PC-3 (cell line): ENCODE measurements at regions not wholly inside any gene's neighbourhood (a gene's known extent, or its start where the extent isn't known, plus 50 kb on each side); places are given as distances from the start of the nearest gene placed in this dataset.

Experiments
- ATAC-seq: fragments of 200-7000 bp; cut with Tn5 transposase; 2 replicates; pipeline ENCODE4 v1.9.1; 2020; ENCODE audit warnings: mild to moderate bottlenecking, moderate library complexity
- BruUV-seq: library from RNA; stranded (reverse); fragments of 400-500 nt; replicated peaks from 2 replicates; lab custom pipeline; 2021; lab: Mats Ljungman, UMichigan
- CTCF ChIA-PET: fragments of 300-600 bp; sonication (Branson Sonifier 250); formaldehyde crosslinking; loops from one replicate; lab custom pipeline; 2022; ENCODE audit warnings: antibody characterized with exemption; lab: Charles Lee
- POLR2A ChIA-PET: fragments of 300-600 bp; sonication (Branson Sonifier 250); formaldehyde crosslinking; loops from one replicate; lab custom pipeline; 2022; ENCODE audit warnings: antibody characterized with exemption; ENCODE audit not compliant: unreplicated experiment; lab: Charles Lee
- DNase-seq: peaks from one replicate; pipeline ENCODE4 v3.0.0-alpha.2; 2015
- H2AFZ ChIP-seq: fragments of 300-600 bp; sonication (generic); 2 replicates; pipeline ENCODE4 v1.6.0; 2016; ENCODE audit warnings: antibody characterized with exemption, low read length
- H3F3A ChIP-seq: fragments of 300-600 bp; sonication (generic); one replicate; pipeline ENCODE4 v1.6.0; 2017; ENCODE audit warnings: antibody characterized with exemption, low read length, control low read depth, mild to moderate bottlenecking; ENCODE audit not compliant: unreplicated experiment
- H3K27ac ChIP-seq: fragments of 300-600 bp; sonication (generic); 2 replicates; pipeline ENCODE4 v1.5.1; 2016; ENCODE audit warnings: mild to moderate bottlenecking, low read length
- H3K27me3 ChIP-seq: fragments of 300-600 bp; sonication (generic); 2 replicates; pipeline ENCODE4 v1.6.1; 2016; ENCODE audit warnings: low read length, mixed read lengths
- H3K36me3 ChIP-seq: fragments of 300-600 bp; sonication (generic); 2 replicates; pipeline ENCODE4 v1.6.1; 2016; ENCODE audit warnings: low read depth, mixed run types, low read length, mixed read lengths
- H3K4me1 ChIP-seq: fragments of 300-600 bp; sonication (generic); 2 replicates; pipeline ENCODE4 v1.5.1; 2016; ENCODE audit warnings: low read length; ENCODE audit not compliant: insufficient read depth
- H3K4me2 ChIP-seq: fragments of 300-600 bp; sonication (generic); 2 replicates; pipeline ENCODE4 v1.6.0; 2016; ENCODE audit warnings: low read length
- H3K4me3 ChIP-seq: fragments of 300-600 bp; sonication (generic); 2 replicates; pipeline ENCODE4 v1.5.1; 2016; ENCODE audit warnings: mild to moderate bottlenecking, low read length, mixed read lengths
- H3K79me2 ChIP-seq: fragments of 300-600 bp; sonication (generic); 2 replicates; pipeline ENCODE4 v1.6.1; 2017; ENCODE audit warnings: low read length, mixed read lengths
- H3K9ac ChIP-seq: fragments of 300-600 bp; sonication (generic); 2 replicates; pipeline ENCODE4 v1.6.0; 2016; ENCODE audit warnings: mild to moderate bottlenecking, low read length
- H3K9me2 ChIP-seq: fragments of 300-600 bp; sonication (generic); replicated peaks from 2 replicates; pipeline ENCODE4 v1.6.1; 2016; ENCODE audit warnings: mixed run types, low read length, mixed read lengths
- H3K9me3 ChIP-seq: fragments of 300-600 bp; sonication (generic); 2 replicates; pipeline ENCODE4 v1.6.1; 2016; ENCODE audit warnings: low read length, mixed read lengths
- H4K20me1 ChIP-seq: fragments of 300-600 bp; sonication (generic); 2 replicates; pipeline ENCODE4 v1.6.1; 2016; ENCODE audit warnings: low read length, mixed read lengths
- EZH2 ChIP-seq: fragments of 300-600 bp; sonication (generic); IDR thresholded peaks from one replicate; pipeline ENCODE4 v1.6.1; 2017; ENCODE audit warnings: antibody characterized with exemption, mild to moderate bottlenecking, low read length; ENCODE audit not compliant: unreplicated experiment
- EZH2phosphoT487 ChIP-seq: fragments of 300-600 bp; sonication (generic); IDR thresholded peaks from 2 replicates; pipeline ENCODE4 v1.6.1; 2018; ENCODE audit warnings: mild to moderate bottlenecking, antibody characterized with exemption, low read length, borderline replicate concordance
- intact Hi-C: fragments of 100-400 bp; cut with micrococcal nuclease; formaldehyde crosslinking; loops from 2 replicates; pipeline ENCODE4 v1.9.0; 2023
- TF ChIP-seq, protein P1 (sequence below): fragments of 300-600 bp; sonication (generic); conservative IDR thresholded peaks from 2 replicates; pipeline ENCODE4 v1.5.1; 2017; ENCODE audit warnings: antibody characterized with exemption, low read depth, mild to moderate bottlenecking, low read length

DNA sequence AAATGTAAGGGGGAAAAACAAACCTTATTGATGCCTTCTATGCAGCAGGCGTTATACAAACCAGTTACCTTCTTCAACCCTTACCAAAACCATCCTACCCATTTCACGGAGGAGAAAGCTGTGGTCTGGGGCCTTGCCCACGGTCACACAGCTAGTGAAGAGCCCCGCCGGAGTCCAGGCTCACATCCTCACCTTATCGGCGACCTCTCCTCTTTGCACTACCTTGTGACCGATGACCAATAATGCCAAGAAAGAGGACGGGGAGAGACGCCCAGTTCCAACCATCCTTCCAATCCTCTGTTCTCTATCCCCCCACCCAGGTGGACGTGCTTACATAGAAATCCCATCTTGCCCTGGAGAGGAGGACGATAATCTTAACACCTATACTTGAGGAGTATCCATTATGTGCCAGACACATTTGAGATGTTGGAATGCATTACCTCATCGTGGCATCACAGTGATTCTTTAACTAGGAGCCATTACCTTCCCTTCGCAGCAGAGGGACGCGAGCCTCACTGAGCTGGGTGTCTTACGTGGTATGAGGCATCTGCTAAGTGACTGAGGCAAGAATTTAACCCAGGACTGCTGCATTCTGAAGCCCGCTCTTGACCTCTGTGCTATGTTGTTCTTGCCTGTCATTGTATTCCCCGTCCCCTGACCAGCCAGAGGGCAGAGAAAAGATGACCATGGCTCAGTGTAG is 253.7 kb upstream of the B3GAT1 start:
- POLR2A ChIA-PET, result no interaction called here
- CTCF ChIA-PET, result no interaction called here
- Histone ChIP-seq H3K79me2 (no peaks in the 10 kb centered on the region), H4K20me1 (no peaks in the 10 kb centered on the region), H3K36me3 (no peaks in the 10 kb centered on the region), H3K27me3 (peaks cover 30% of the 10 kb centered on the region), H3F3A (no peaks in the 10 kb centered on the region), H3K9me2 (no peaks in the 10 kb centered on the region), H3K4me1 (no peaks in the 10 kb centered on the region), H2AFZ (no peak overlapping the region), H3K4me2 (no peak overlapping the region), H3K9me3 (peaks cover 15% of the 10 kb centered on the region; the same call in 1 of the 2 replicates), H3K27ac (no peak overlapping the region), H3K9ac (no peak overlapping the region), H3K4me3 (no peak overlapping the region)
- DNase-seq, result no peak
- no peak for TF ChIP-seq EZH2
- TF ChIP-seq EZH2phosphoT487, result no peak
- no TSS peak for BruUV-seq
- no peak for ATAC-seq
- intact Hi-C loops, result no loop called here

DNA sequence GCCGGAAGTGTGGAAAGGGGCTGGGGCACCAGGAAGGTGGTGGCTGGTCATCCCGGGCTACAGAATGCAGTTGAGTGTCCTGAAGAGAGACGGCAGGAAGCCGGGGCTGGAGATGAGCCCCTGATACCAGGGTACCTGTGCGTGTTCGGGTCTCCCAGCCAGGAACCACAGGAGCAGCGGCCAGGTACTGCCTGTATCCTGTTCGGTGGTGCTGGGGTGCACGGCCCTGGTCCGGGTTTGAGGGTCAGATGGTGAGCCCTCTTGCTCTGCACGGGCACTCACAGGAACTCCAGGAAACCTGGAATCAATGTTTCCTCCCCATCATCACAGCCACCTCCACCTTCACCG is 253.1 kb upstream of the B3GAT1 start:
- H3K9me3 ChIP-seq, result peaks cover 15% of the 10 kb centered on the region; the same call in 1 of the 2 replicates
- POLR2A ChIA-PET, result no interaction called here
- TF ChIP-seq EZH2 (no peak), EZH2phosphoT487 (no peak)
- TF ChIP-seq, protein P1, sequence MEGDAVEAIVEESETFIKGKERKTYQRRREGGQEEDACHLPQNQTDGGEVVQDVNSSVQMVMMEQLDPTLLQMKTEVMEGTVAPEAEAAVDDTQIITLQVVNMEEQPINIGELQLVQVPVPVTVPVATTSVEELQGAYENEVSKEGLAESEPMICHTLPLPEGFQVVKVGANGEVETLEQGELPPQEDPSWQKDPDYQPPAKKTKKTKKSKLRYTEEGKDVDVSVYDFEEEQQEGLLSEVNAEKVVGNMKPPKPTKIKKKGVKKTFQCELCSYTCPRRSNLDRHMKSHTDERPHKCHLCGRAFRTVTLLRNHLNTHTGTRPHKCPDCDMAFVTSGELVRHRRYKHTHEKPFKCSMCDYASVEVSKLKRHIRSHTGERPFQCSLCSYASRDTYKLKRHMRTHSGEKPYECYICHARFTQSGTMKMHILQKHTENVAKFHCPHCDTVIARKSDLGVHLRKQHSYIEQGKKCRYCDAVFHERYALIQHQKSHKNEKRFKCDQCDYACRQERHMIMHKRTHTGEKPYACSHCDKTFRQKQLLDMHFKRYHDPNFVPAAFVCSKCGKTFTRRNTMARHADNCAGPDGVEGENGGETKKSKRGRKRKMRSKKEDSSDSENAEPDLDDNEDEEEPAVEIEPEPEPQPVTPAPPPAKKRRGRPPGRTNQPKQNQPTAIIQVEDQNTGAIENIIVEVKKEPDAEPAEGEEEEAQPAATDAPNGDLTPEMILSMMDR, result no peak

DNA sequence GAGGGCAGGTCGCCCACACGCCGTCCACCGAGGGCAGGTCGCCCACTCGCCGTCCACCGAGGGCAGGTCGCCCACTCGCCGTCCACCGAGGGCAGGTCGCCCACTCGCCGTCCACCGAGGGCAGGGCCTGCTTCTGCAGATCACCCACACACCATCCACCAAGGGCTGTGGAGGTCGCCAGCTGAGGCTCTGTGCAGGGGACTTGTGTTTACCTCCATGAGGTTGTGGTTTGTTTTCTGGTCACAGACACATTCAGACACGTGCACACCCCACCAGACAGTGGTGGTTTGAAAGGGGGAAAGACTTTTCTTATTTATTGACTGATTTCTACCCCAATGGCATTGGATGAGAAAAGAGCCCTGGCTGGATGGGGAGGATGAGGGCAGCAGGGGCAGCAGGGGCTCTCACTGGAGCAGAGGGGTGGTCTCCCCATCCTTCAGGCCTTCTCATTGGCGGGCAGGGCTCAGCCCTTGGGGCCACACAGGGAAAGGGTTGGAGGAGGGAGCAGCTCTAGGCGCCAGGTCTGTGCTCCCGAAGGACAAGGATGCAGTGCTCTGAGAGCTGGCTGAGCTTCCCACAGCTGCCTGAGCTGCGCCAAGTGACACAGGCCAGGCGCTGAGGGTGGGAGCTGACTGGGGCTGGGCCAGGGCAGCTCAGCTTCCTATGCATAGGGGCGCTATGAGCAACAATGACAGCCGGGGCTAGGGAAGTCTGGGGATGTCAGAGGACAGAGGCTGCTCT is 252.6 kb upstream of the B3GAT1 start:
- Histone ChIP-seq H3K9me3 (peaks cover 15% of the 10 kb centered on the region; the same call in 1 of the 2 replicates), H3K4me2 (no peak overlapping the region), H3K4me3 (no peak overlapping the region), H3K79me2 (no peaks in the 10 kb centered on the region), H3K36me3 (no peaks in the 10 kb centered on the region), H3F3A (no peaks in the 10 kb centered on the region), H3K4me1 (no peaks in the 10 kb centered on the region), H3K27ac (no peak overlapping the region), H2AFZ (no peak overlapping the region), H4K20me1 (no peaks in the 10 kb centered on the region), H3K9me2 (no peaks in the 10 kb centered on the region), H3K9ac (no peak overlapping the region), H3K27me3 (peaks cover 20% of the 10 kb centered on the region; the same call in 1 of the 2 replicates)
- no TSS peak for BruUV-seq
- ATAC-seq, result no peak
- ChIA-PET CTCF (no interaction called here), POLR2A (no interaction called here)
- no peak for DNase-seq
- intact Hi-C loops, result no loop called here
- TF ChIP-seq EZH2 (no peak), EZH2phosphoT487 (no peak)
- TF ChIP-seq, protein P1, result no peak

More for the DNA sequence above, 253.1 kb upstream of the B3GAT1 start:
- no peak overlapping the region for H3K27ac ChIP-seq
- no peak overlapping the region for H2AFZ ChIP-seq
- CTCF ChIA-PET, result no interaction called here
- no peak overlapping the region for H3K4me3 ChIP-seq
- no peaks in the 10 kb centered on the region for H3K79me2 ChIP-seq
- DNase-seq, result no peak
- H3F3A ChIP-seq, result no peaks in the 10 kb centered on the region
- BruUV-seq, result no TSS peak
- no peaks in the 10 kb centered on the region for H3K4me1 ChIP-seq
- intact Hi-C loops, result no loop called here
- H4K20me1 ChIP-seq, result no peaks in the 10 kb centered on the region
- H3K9me2 ChIP-seq, result no peaks in the 10 kb centered on the region
- no peak overlapping the region for H3K9ac ChIP-seq
- ATAC-seq, result no peak
- H3K4me2 ChIP-seq, result no peak overlapping the region
- H3K27me3 ChIP-seq, result peaks cover 25% of the 10 kb centered on the region
- H3K36me3 ChIP-seq, result no peaks in the 10 kb centered on the region
